Kidney (tissue), 13 donors: ENCODE measurements at regions not wholly inside any gene's neighbourhood (a gene's known extent, or its start where the extent isn't known, plus 50 kb on each side); places are given as distances from the start of the nearest gene placed in this dataset.
A peak's percentile ranks its signal among the peaks of the same experiment; 100 is the strongest.
"Not testable (repeated sequence)": the region's sequence is repeated elsewhere in the genome, so short reads cannot be mapped to it uniquely, and the experiment has no call there.

Source experiments
- DNase-seq, 5 donors: peaks; one replicate each; pipeline ENCODE4 v3.0.0-alpha.2; 2013 to 2020
- FAIRE-seq: peaks from 2 replicates; lab custom pipeline; 2012; peaks lifted over from hg19 to GRCh38; lab: Jason Lieb, UNC
- H3K27ac ChIP-seq, 2 donors: one replicate each; pipeline ENCODE4 v1.7.0; 2013; ENCODE audit warnings: low read depth in 2 of 2, low read length in 2 of 2, inconsistent platforms in 1 of 2
- H3K27me3 ChIP-seq: one replicate; pipeline ENCODE4 v1.7.1; 2013; ENCODE audit warnings: low read length, inconsistent platforms; ENCODE audit not compliant: control insufficient read depth, insufficient read depth
- H3K36me3 ChIP-seq, 3 donors: one replicate each; pipeline versions ENCODE4 v1.7.0 to v1.7.1; 2013; ENCODE audit warnings: low read length in 3 of 3, control low read depth in 1 of 3, inconsistent platforms in 1 of 3; ENCODE audit not compliant: insufficient read depth in 3 of 3, control insufficient read depth in 2 of 3
- H3K4me1 ChIP-seq, 3 donors: one replicate each; pipeline versions ENCODE4 v1.7.0 to v1.7.1; 2013; ENCODE audit warnings: low read length in 3 of 3, inconsistent platforms in 1 of 3, low read depth in 1 of 3; ENCODE audit not compliant: control insufficient read depth in 2 of 3, insufficient read depth in 2 of 3
- H3K4me3 ChIP-seq, 3 donors: one replicate each; pipeline versions ENCODE4 v1.7.0 to v1.8.1; 2013; ENCODE audit warnings: low read length in 3 of 3, control low read depth in 1 of 3, inconsistent platforms in 1 of 3
- H3K9ac ChIP-seq, 3 donors: one replicate each; pipeline versions ENCODE4 v1.7.0 to v1.7.1; 2013; ENCODE audit warnings: low read length in 3 of 3, control low read depth in 1 of 3, inconsistent platforms in 1 of 3
- H3K9me3 ChIP-seq, 3 donors: one replicate each; pipeline versions ENCODE4 v1.7.0 to v1.7.1; 2013; ENCODE audit warnings: low read length in 3 of 3, control low read depth in 1 of 3, inconsistent platforms in 1 of 3; ENCODE audit not compliant: control insufficient read depth in 2 of 3, insufficient read depth in 1 of 3
- CTCF ChIP-seq: IDR thresholded peaks from 3 replicates; pipeline ENCODE4 v1.5.1; 2012; ENCODE audit warnings: mild to moderate bottlenecking, moderate library complexity, borderline replicate concordance; ENCODE audit not compliant: insufficient read depth; ENCODE audit errors: extremely low read depth
- intact Hi-C: fragments of 100-400 bp; cut with DNase I; formaldehyde crosslinking; loops from one replicate; pipeline ENCODE4 v1.11.1; 2022
- donor health status: control.
- donor health status: control.
- donor health status: control.
- donor health status: control.
- donor health status: control.
- donor health status: DM: yes; HTN: yes; CAD: no.
- donor health status: Normal renal cell carcinoma (clear cell type).

- no peaks in the 10 kb centered on the region for H3K36me3 ChIP-seq
- H3K9me3 ChIP-seq, result no peaks in the 10 kb centered on the region
- no peak overlapping the region for H3K4me3 ChIP-seq
- H3K27me3 ChIP-seq, result no peaks in the 10 kb centered on the region
- no peak overlapping the region for H3K9ac ChIP-seq
- DNase-seq (peak in 4 of 5 donors; percentile 44 to 65 (median 52)), FAIRE-seq (no peak)
- intact Hi-C loops, result no loop called here
- H3K4me1 ChIP-seq, result no peaks in the 10 kb centered on the region
- H3K27ac ChIP-seq, result no peak overlapping the region
- TF ChIP-seq CTCF, result no peak
Measured at GRCh38 chr1:157448636-157449035, 103.7 kb downstream of the FCRL5 start.

DNA sequence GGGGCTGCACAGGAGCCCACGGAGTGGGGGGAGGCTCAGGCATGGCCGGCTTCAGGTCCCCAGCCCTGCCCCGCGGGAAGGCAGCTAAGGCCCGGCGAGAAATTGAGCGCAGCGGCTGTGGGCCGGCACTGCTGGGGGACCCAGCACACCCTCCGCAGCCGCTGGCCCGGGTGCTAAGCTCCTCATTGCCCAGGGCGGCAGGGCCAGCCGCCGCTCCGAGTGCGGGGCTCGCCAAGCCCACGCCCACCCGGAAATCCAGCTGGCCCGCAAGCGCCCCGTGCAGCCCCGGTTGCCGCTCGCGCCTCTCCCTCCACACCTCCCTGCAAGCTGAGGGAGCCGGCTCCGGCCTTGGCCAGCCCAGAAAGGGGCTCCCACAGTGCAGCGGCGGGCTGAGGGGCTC is 106.0 kb downstream of the FCRL5 start:
- H3K4me3 ChIP-seq, H3K36me3 ChIP-seq, DNase-seq, H3K27ac ChIP-seq, H3K9ac ChIP-seq, H3K27me3 ChIP-seq, H3K9me3 ChIP-seq, FAIRE-seq, intact Hi-C loops: not testable (repeated sequence)
- H3K4me1 ChIP-seq, result peaks cover 0 to 16% (median 4%) of the 10 kb centered on the region in 3 donors

GRCh38 chr1:157445616-157446140 is 106.6 kb downstream of the FCRL5 start:
- intact Hi-C loops, result not testable (repeated sequence)

DNA sequence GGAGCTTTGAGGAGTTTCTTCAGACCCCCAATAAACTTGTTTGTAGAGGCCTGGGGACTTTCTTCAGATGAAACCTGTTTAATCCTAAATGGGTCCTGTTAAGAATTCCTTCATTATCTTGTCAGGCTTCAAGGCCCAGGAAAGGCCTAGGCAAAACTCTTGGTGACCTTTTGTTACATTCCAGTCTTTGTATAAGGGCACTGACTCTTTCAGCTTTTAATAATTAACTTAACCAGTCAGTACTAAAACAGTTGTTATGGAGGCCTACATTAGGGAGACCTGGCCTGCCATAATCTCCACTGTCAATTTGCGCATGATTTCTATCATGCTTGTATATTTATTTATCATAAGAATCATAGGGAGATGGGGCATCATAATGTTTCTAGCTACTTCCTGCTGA is 110.2 kb downstream of the FCRL5 start:
- intact Hi-C loops, result no loop called here
- Histone ChIP-seq H3K9ac (no peak overlapping the region), H3K27me3 (no peaks in the 10 kb centered on the region), H3K27ac (no peak overlapping the region), H3K36me3 (no peaks in the 10 kb centered on the region), H3K4me1 (peaks cover 0 to 18% (median 5%) of the 10 kb centered on the region in 3 donors), H3K9me3 (no peaks in the 10 kb centered on the region), H3K4me3 (peak overlapping the region in 1 of 3 donors; percentile 40)
- TF ChIP-seq CTCF, result no peak
- FAIRE-seq (peak; percentile 30), DNase-seq (peak in 2 of 5 donors; percentile 42 to 54)

More at GRCh38 chr1:157445616-157446140, 106.6 kb downstream of the FCRL5 start:
- H3K9me3 ChIP-seq, H3K27ac ChIP-seq, H3K9ac ChIP-seq, H3K36me3 ChIP-seq, FAIRE-seq, H3K27me3 ChIP-seq, H3K4me3 ChIP-seq, DNase-seq: not testable (repeated sequence)
- peaks cover 0 to 18% (median 5%) of the 10 kb centered on the region in 3 donors for H3K4me1 ChIP-seq
